HT-29 (cell line): ENCODE measurements at regions not wholly inside any gene's neighbourhood (a gene's known extent, or its start where the extent isn't known, plus 50 kb on each side); places are given as distances from the start of the nearest gene placed in this dataset.
"Not testable (repeated sequence)": the region's sequence is repeated elsewhere in the genome, so short reads cannot be mapped to it uniquely, and the experiment has no call there.

ENCODE experiments used
- DNase-seq: peaks from one replicate; pipeline ENCODE4 v3.0.0-alpha.2; 2015; ENCODE audit warnings: low spot score

DNA sequence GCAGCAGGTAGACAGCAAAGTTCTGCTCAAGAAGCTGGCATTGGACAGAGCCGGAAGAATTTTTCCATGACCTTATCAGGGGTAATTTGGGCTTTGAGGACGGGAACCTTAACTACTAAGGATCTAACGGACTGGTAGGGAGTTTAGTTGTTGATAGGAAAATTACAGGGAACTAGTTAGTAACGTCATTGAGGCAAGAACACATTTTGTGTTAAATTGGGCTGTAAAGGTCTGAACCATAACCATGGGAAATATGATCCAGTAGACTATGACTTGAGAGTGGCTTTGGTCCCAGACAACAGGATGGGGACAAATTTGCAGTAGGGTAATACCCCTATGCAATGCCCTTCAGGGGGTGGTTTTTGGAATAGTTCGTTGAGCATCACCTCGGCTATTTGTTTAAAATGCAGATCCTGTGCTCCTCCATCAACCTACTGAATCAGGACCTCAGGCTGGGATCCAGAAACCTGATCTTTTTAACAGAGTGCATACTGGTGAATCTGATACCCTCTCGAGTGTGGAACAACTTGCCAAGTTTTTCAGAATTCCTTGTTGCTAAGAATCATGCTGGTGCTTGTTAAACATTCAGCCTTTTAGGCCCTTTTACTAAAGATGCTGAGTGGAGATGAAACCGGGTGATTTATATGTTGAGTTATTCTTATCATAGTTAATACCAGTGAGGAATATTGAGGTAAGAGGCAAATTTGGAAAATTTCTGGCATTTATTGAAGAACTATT is 255.1 kb downstream of the MAP2K6 start:
- DNase-seq, result no peak

DNA sequence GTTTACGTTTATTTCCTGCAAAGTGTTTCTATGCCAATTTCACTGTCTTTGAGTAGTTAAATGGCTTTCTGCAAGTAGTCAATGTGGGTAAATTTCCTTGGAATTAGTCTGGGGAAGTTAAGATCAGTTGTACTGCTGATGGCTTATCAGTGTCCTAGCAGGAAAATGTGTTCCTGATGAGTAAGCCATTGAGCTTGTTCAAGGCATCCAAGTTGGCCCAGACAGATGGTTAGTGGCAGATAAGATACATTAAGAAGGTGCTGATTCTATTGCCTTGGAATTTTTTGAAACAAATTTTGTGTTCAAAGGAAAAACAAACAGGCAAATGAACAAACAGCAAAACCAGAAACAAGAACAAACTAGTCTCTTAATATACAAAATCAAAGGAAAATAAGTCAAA is 258.4 kb downstream of the MAP2K6 start:
- DNase-seq, result no peak

DNA sequence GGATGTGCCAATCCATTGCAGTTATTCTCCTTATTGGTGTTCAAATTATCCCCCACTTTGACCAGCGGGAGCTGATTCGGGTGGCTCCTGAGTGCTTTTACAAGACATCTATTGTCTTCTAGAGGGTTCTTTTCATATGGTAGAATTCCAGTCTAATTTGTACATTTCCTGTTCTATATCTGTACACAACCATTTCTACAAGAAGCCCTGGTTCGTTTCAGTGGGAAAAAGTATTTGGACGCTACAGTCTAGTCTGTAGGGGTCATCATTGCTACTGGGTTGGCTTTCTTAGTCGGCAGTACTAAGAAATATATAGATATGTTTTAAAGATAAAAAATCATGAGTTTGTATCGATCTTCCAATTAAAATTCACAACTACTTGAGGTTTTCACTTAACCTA is 262.6 kb downstream of the MAP2K6 start:
- DNase-seq, result no peak

DNA sequence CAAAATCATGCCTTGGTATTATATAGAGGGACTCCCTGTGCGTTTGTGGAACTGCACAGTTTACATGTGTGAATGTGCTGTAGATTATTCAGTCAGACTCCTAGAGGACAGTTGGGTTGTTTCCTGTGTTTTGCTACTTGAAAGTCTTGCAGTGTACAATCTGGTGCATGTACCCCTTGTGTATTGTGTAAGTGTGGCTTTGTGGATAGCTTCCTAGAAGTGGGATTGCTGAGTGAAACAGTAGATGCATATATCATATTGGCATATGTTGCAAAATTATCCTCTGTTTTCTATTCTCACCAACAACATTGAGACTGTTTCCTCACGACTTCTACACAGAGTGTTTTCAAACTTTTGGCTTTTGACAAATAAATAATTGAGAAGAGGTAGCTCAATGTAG is 263.7 kb downstream of the MAP2K6 start:
- no peak for DNase-seq

DNA sequence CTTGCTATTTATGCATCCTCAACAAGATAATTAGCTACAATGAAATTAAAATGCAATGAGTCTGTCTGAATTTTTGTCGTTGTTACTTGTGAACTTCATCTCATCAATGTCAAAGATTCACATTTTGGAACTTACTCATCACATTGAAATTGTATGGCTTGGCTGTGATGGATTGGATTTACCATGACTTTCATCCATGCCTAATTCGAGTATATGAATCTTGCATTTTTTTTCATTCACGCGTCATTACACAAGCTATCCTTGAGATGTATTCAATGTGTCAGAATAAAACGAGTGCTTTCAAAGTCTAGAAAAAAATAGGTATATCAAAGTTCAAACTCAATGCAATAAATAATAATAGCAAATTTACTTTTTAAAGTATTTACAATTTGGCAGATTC is 265.3 kb downstream of the MAP2K6 start:
- DNase-seq, result no peak

DNA sequence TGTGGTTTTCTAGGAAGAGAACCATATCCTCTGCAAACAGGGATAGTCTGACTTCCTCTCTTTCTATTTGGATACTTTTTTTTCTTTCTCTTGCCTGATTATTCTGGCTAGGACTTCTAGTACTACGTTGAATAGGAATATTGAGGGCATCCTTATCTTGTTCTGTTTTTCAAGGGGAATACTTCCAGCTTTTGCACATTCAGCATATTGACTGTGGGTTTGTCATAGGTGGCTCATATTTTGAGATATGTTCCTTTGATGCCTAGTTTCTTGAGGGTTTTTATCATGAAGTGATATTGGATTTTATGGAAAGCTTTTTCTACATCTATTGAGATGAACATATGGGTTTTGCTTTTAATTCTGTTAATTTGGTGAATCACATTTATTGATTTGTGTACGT is 269.8 kb downstream of the MAP2K6 start:
- DNase-seq, result no peak

DNA sequence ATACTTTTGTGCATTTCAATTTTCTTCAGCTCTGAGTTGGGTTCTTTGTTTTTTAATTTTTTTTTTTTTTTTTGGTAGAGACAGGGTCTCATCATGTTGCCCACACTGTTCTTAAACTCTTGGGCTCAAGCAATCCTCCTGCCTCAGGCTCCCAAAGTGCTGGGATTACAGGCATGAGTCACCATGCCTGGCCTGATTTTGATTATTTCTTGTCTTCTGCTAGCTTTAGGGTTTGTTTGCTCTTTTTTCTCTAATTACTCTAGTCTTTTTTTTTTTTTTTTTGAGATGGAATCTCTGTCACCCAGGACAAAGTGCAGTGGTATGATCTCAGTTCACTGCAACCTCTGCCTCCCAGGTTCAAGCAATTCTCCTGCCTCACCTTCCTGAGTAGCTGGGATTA is 270.7 kb downstream of the MAP2K6 start:
- DNase-seq, result not testable (repeated sequence)

DNA sequence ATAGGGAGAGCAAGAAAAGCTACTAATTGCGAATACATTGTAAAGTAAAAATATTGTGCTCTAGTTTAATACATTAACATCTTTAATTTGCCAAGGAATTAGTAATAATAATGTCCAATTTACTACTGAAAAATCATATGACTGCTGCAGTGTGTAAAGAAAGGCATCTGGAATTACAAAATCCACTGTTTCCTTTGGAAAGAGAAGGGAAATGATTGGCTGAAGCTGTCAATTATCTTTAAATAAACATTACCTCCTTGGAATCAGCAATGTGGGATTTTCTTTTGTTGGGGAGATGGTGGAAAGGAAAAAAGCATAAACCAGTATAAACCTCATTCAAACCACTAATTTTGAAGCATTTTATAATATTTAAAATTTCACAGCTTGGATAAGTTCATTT is 276.0 kb downstream of the MAP2K6 start:
- no peak for DNase-seq

DNA sequence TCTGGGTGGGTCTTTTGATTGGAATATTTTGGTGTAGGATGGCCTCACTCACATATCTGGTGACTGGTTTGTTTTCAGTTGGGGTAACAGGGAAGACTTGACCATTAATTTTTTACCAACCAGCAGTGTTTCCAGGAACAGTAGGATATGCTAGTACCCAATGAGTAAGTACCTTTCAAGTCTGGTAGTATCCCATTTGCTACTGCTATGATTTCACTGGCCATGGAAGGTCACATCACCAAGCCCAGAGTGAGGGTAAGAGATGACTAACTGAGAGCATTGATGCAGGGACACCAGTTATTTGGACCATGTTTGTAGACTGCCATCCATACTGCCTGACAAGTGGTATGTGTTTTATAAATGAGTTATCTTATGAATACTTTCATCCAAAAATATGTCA is 277.7 kb downstream of the MAP2K6 start:
- no peak for DNase-seq

DNA sequence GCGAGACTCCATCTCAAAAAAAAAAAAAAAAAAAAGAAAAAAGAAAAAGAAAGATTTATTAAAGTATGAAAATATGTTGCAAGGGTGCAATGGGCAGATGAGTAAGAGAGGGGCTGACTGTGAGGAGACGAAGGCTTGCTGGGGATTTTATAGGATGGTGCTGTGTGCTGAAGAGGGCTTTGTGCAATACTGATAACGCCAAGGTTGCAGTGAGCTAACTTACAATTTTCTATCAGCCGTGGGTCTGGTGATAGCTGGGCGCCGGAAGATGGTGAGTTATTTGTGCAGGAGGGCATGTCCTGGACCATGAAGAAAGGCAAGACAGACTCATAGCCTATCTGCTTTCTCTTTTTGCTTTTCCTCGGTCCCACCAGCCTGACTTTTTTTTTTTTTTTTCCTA is 281.1 kb downstream of the MAP2K6 start:
- DNase-seq, result no peak

DNA sequence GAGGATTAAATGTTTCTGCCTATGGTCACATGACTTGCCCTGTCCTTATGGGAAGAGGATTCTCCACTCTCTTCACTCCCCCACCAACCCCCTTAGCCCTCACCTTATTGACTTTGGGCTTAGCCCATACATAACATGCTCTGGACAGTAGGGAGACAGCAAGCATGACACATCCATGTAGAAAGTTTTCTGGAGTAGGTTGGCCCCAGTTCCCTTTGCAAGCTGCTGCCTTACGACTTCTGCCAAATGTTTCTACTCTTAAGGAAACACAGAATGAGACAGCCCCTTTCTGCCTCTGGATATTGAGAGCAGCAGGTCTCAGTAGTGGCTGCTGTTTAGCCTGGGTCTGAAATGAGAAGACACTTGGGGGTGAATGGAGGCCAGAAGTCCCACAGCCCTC is 282.2 kb downstream of the MAP2K6 start:
- no peak for DNase-seq

DNA sequence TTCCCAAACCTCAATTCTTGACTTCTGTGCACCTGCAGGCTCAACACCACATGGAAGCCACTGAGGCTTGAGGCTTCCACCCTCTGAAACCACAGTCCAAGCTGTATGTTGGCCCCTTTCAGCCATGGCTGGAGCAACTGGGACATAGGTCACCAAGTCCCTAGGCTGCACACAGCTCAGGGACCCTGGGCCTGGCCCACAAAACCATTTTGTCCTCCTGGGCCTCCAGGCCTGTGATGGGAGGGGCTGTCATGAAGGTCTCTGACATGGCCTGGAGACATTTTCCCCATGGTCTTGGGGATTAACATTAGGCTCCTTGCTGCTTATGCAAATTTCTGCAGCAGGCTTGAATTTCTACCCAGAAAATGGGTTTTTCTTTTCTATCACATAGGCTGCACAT is 283.9 kb downstream of the MAP2K6 start:
- not testable (repeated sequence) for DNase-seq

DNA sequence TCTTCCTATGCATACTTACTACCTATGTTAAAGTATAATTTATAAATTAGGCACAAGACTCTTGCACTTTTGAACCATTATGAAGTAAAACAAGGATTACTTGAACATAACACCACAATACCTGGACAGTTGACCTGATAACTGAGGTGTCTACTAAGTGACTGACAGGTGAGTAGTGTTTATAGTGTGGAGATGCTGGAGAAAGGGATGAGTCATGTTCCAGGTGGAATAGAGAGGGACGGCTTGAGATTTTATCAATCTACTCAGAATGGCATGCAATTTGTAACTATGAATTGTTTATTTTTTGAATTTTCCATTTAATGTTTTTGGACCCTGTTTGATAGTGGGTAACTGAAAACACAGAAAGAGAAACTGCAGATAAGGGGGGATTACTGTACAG is 287.6 kb downstream of the MAP2K6 start:
- no peak for DNase-seq

DNA sequence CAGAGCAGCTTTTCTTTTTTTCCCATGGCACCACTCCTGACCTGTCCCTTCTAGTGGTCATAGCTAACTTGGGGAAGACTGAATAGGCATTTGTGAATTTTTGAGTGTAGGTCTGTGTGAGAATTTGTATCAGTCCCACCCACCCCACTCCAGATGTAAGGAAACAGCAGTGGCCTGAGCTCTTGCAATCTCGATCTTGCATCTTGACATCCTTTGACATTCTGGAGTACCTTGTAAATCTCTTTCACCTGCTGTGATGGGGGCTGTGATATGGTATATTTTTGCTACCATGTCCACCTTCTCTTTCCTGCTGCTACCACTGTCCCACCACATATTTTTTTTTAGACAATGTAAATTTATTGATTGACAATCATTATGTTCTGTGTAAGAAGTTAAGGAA is 289.3 kb downstream of the MAP2K6 start:
- no peak for DNase-seq

DNA sequence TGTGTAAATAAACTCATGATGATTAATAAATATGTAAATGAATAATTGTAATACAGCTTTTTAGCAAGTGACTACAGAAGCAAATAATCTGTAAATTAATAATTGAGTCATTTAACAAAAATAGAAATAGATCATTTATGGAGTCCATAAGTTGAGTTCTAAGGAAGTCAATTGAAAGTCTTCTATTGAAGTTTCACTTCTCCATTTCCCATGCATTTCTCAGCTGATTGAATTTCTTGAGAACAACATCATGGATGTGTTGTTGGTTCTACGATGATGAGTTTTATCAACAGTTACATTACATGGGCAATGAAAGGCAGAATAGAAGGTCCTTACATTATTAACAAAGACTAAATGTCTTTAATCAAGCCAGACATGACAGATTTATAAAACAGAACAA is 290.4 kb downstream of the MAP2K6 start:
- no peak for DNase-seq

DNA sequence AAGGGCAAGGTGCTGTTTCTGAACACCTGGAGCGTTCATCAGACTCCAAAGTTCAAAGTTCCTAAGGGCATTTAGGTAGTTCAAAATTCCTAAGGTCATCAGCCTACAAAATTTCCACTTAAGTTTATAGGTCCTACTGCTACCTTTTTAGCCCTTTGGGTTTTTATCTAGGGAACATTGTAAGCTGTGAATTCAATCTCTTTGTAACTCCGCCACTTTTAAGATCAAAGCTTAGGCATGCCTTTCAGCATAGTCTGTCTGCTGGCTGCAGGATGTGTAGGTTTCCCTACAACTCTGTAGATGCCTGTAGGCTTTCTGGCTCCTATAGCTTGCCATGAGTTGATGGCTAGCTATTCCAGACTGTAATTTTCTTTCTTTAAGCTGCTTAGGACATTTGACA is 291.6 kb downstream of the MAP2K6 start:
- no peak for DNase-seq

DNA sequence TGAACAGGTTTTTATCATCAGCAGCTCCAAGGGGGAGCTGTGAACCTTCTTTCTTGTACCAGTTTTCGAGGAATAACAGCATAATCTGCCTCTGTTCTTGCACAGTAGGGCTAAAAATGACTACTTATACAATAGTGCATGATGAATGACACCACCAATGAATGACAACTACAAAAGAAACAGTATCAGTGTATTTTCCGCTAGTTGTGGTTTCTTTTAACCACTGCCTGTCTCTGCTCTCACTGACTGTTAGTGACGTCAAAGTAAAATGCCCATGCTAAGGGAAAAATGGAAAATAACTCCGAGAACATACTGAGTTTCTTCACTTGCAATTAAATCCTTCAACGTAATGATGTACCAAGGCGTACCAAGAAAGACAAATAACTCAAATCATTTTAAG is 294.9 kb downstream of the MAP2K6 start:
- DNase-seq, result no peak

DNA sequence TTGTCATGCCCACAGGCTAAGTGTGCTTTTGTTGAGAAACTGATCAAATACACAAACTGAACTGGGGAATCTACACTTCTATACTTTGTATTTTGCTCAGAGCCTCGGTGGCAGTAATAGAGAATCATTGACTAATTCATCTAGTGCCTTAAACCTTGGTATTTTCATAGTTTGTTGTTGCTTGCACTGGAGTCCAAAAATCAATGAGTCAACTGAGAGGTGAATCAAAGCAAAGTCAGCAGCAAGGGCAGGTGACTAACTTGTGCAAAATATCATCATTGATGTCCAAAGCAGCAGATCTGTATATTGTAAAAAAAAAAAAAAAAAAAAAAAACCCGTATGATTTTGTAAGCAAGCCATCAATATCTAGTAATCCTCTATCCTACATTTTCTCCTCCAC is 296.4 kb downstream of the MAP2K6 start:
- no peak for DNase-seq

DNA sequence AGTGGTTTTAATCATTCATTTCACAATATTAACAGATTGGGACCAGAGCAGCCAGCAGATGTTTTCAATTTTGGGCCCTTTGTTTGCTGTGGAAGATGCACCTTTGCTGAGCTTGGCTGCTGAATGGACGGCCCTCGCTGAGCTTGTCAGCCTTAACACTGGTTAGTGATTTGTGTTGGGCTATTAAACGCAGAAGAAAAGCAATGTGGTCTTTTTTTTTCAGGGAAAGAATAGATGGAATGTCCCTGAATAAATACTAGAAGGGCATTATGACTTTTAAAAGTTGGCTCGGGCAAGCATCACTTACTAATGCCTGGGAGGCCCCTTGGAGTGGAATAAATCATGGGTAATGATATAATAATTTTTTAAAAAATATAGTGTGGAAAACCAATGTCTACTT is 297.0 kb downstream of the MAP2K6 start:
- no peak for DNase-seq

DNA sequence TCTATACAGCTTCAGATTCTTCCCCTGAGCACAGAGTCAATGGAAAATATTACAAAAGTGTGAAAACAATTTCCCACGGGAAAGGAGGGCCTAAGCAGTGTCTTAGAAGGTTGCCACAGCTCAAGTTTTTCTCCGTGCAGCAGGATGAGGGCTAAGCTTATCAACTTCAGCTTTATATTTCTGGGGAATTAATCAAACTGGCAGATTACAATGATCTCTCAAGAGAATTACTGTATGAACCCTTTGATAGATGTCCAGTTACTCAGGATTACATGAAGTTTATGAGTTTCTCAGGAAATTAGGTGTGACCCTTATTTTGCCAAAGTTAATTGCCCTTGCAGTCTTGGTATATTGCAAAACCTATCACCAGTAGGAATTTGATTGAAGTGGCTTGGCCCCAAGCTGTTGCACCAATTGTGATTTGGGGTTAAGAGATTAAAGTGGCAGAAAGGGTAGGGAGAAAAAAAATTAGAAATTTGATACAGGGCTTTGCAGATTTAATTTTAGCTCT is 298.4 kb downstream of the MAP2K6 start:
- DNase-seq, result no peak

DNA sequence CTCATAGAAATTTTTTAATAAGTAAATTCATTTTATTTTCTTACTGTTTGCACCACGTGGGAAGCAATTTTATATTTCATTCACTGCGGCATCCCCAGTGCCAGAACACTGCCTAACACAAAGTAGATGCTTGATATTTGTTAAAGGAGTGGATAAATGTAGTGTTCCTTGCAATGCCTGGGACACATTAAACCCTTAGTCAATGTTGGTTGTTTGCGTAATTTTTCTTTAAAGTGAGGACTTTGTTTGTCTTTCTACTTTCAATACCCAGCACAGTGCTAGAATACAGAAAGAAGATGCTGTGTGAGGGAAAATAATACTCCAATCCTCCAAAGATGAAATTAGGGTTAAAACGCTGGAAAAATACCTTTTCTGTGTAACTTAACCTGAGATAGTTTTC is 299.3 kb downstream of the MAP2K6 start:
- DNase-seq, result no peak

DNA sequence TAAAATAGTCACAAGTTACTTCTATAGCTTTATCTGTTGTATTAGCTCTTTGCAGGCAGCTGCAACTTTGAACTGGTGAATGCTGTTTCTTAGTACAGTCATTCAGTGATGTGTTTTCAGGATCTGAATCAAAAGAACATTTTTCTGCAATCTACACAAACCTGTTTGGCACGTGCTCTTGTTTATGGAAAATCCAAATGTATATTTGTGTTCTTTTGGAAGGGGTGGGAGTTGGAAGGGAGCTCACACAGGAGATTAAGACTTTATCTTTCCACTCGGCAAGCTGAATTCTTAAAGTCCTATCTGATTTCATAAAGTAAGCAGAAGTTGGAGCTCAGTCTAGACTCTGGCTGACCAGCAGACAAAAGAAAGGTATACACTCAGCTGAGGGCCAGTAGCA is 300.2 kb downstream of the MAP2K6 start:
- no peak for DNase-seq

DNA sequence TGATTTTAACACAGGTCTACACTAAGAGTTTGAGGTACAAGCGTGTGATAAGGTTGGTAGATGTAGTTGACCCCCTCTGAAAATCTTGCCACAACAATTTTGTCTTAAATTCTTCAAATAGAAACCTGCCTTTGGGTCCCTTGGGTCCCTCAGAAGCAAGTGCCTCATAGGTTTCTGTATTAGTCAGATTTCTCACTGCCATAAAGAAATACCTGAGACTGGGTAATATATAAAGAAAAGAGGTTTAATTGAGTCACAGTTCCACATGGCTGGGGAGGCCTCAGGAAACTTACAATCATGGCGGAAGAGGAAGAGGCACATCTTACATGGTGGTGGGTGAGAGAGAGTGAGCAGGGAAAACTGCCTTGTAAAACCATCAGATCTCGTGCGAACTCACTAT is 301.2 kb downstream of the MAP2K6 start:
- DNase-seq, result no peak

DNA sequence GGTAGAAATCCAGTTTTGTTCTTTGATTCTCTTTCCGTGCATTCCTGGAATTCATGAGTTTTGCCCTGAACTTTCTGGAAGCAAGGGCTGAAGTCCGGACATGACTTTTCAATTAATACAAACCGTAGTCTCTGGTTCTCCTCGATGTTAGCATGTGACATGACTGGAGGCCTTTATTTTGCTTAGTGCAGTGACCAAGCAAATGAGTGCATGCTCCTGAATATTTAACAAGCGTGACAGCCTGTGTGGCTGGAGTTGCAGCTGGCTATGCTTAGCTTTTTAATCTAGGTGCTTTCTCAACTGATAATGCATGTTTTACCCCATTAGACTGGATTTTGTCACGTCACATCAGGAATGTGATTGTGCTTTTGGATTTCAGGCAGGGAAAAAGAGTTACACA is 302.1 kb downstream of the MAP2K6 start:
- DNase-seq, result no peak
